Astrocyte (in vitro differentiated cells and primary cell): ENCODE measurements at regions not wholly inside any gene's neighbourhood (a gene's known extent, or its start where the extent isn't known, plus 50 kb on each side); places are given as distances from the start of the nearest gene placed in this dataset.

Experiments
- DNase-seq: peaks from one replicate; pipeline ENCODE4 v3.0.0-alpha.2; 2010; ENCODE audit warnings: low read depth
- FAIRE-seq: peaks from 2 replicates; lab custom pipeline; 2011; peaks lifted over from hg19 to GRCh38; lab: Jason Lieb, UNC
- H2AFZ ChIP-seq: 2 replicates; pipeline ENCODE4 v1.6.0; 2012; ENCODE audit warnings: low read depth, low read length, inconsistent platforms
- H3K27ac ChIP-seq: 2 replicates; pipeline ENCODE4 v1.5.1; 2011; ENCODE audit warnings: low read depth, low read length, inconsistent platforms
- H3K27me3 ChIP-seq: 2 replicates; pipeline ENCODE4 v1.6.0; 2011; ENCODE audit warnings: low read length, inconsistent platforms; ENCODE audit not compliant: insufficient read depth
- H3K36me3 ChIP-seq: 2 replicates; pipeline ENCODE4 v1.5.1; 2011; ENCODE audit warnings: low read length, inconsistent platforms; ENCODE audit not compliant: insufficient read depth
- H3K4me1 ChIP-seq: 2 replicates; pipeline ENCODE4 v1.5.1; 2011; ENCODE audit warnings: low read length, inconsistent platforms; ENCODE audit not compliant: insufficient read depth
- H3K4me2 ChIP-seq: 2 replicates; pipeline ENCODE4 v1.6.0; 2012; ENCODE audit warnings: low read length, inconsistent platforms
- H3K4me3 ChIP-seq: 2 replicates; pipeline ENCODE4 v1.5.1; 2011; ENCODE audit warnings: low read depth, mild to moderate bottlenecking, low read length, inconsistent platforms; ENCODE audit not compliant: insufficient read depth
- H3K79me2 ChIP-seq: 2 replicates; pipeline ENCODE4 v1.6.0; 2012; ENCODE audit warnings: mild to moderate bottlenecking, low read length, inconsistent platforms; ENCODE audit not compliant: insufficient read depth
- H3K9ac ChIP-seq: 2 replicates; pipeline ENCODE4 v1.6.0; 2012; ENCODE audit warnings: mild to moderate bottlenecking, low read length, inconsistent platforms
- H3K9me3 ChIP-seq: 2 replicates; pipeline ENCODE4 v1.5.1; 2012; ENCODE audit warnings: low read depth, mild to moderate bottlenecking, low read length, inconsistent platforms; ENCODE audit not compliant: insufficient read depth
- H4K20me1 ChIP-seq: 2 replicates; pipeline ENCODE4 v1.6.0; 2012; ENCODE audit warnings: low read length, inconsistent platforms; ENCODE audit not compliant: insufficient read depth
- H3K27ac Mint-ChIP-seq: one replicate; pipeline ENCODE4 v1.8.0; 2021; ENCODE audit warnings: mild to moderate bottlenecking, mixed read lengths; ENCODE audit not compliant: unreplicated experiment
- H3K27me3 Mint-ChIP-seq: one replicate; pipeline ENCODE4 v1.8.0; 2021; ENCODE audit warnings: low read depth, mixed read lengths; ENCODE audit not compliant: unreplicated experiment
- H3K36me3 Mint-ChIP-seq: one replicate; pipeline ENCODE4 v1.8.0; 2021; ENCODE audit warnings: low read depth, mixed read lengths; ENCODE audit not compliant: unreplicated experiment
- H3K4me1 Mint-ChIP-seq: one replicate; pipeline ENCODE4 v1.8.0; 2021; ENCODE audit warnings: low read depth, mixed read lengths; ENCODE audit not compliant: unreplicated experiment
- H3K4me3 Mint-ChIP-seq: one replicate; pipeline ENCODE4 v1.8.0; 2021; ENCODE audit warnings: mild to moderate bottlenecking, moderate library complexity, mixed read lengths; ENCODE audit not compliant: unreplicated experiment
- H3K9me3 Mint-ChIP-seq: one replicate; pipeline ENCODE4 v1.8.0; 2021; ENCODE audit warnings: mild to moderate bottlenecking, mixed read lengths; ENCODE audit not compliant: unreplicated experiment
- EZH2 ChIP-seq: IDR thresholded peaks from 2 replicates; pipeline ENCODE4 v1.6.1; 2012; ENCODE audit warnings: mild to moderate bottlenecking, low read length, inconsistent platforms; ENCODE audit not compliant: insufficient read depth
- TF ChIP-seq, protein P1 (sequence below): IDR thresholded peaks from 2 replicates; pipeline ENCODE4 v1.5.1; 2011; ENCODE audit warnings: low read depth, mild to moderate bottlenecking, inconsistent platforms, low read length, moderate library complexity; ENCODE audit not compliant: insufficient read depth

DNA sequence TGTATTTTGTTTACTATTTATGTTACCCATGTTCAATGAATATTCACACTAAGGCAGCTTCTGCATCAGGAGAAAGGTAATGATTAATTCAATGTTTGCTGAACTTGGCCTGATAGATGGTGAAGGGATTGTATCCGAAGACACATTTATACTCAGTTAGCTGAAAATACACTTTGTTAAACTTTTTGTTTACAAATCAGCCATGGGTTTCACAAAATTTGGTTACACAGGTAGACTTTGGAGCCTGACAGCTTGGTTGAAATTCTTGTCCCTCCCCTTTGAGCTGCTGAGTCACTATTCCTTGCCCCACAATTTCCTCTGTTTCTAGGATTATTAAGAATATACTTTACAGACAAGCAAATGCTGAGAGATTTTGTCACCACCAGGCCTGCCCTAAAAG, 162.6 kb downstream of the PPP1R3A start:
- Mint-ChIP-seq H3K4me3 (no peak overlapping the region), H3K27ac (no peak overlapping the region), H3K27me3 (no peaks in the 10 kb centered on the region), H3K4me1 (no peaks in the 10 kb centered on the region), H3K36me3 (no peaks in the 10 kb centered on the region), H3K9me3 (no peaks in the 10 kb centered on the region)
- H4K20me1 ChIP-seq = no peaks in the 10 kb centered on the region
- H3K27me3 ChIP-seq = no peaks in the 10 kb centered on the region
- H3K27ac ChIP-seq = no peak overlapping the region
- H3K4me3 ChIP-seq = no peak overlapping the region
- no peaks in the 10 kb centered on the region for H3K36me3 ChIP-seq
- H3K9ac ChIP-seq = no peak overlapping the region
- FAIRE-seq (no peak), DNase-seq (no peak)
- TF ChIP-seq, protein P1, sequence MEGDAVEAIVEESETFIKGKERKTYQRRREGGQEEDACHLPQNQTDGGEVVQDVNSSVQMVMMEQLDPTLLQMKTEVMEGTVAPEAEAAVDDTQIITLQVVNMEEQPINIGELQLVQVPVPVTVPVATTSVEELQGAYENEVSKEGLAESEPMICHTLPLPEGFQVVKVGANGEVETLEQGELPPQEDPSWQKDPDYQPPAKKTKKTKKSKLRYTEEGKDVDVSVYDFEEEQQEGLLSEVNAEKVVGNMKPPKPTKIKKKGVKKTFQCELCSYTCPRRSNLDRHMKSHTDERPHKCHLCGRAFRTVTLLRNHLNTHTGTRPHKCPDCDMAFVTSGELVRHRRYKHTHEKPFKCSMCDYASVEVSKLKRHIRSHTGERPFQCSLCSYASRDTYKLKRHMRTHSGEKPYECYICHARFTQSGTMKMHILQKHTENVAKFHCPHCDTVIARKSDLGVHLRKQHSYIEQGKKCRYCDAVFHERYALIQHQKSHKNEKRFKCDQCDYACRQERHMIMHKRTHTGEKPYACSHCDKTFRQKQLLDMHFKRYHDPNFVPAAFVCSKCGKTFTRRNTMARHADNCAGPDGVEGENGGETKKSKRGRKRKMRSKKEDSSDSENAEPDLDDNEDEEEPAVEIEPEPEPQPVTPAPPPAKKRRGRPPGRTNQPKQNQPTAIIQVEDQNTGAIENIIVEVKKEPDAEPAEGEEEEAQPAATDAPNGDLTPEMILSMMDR = no peak
- TF ChIP-seq EZH2 = no peak
- H2AFZ ChIP-seq = no peak overlapping the region
- no peaks in the 10 kb centered on the region for H3K9me3 ChIP-seq
- no peaks in the 10 kb centered on the region for H3K79me2 ChIP-seq
- H3K4me1 ChIP-seq = no peaks in the 10 kb centered on the region
- no peak overlapping the region for H3K4me2 ChIP-seq

DNA sequence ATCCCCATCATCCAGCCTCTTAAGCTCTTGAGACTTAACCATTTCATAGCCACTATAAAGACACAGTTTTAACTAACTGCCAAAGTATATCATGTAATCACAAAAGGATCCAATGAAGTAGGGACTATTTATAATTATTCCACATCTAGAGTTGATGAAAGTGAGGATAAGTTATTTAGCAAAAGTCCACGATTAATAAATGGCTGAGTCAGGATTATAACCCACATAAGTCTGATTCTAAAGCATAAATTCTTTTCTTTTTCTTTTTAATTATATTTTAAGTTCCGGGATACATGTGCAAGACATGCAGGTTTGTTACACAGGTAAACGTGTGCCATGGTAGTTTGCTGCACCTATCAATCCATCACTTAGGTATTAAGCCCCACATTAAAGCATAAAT, 166.1 kb downstream of the PPP1R3A start:
- Histone ChIP-seq H3K36me3 (no peaks in the 10 kb centered on the region), H3K79me2 (no peaks in the 10 kb centered on the region), H3K4me1 (no peaks in the 10 kb centered on the region), H4K20me1 (no peaks in the 10 kb centered on the region), H2AFZ (no peak overlapping the region), H3K4me2 (no peak overlapping the region), H3K4me3 (no peak overlapping the region), H3K9me3 (no peaks in the 10 kb centered on the region), H3K27ac (no peak overlapping the region), H3K9ac (no peak overlapping the region), H3K27me3 (no peaks in the 10 kb centered on the region)
- no peaks in the 10 kb centered on the region for H3K9me3 Mint-ChIP-seq
- TF ChIP-seq, protein P1 = no peak
- no peak for TF ChIP-seq EZH2
- FAIRE-seq (no peak), DNase-seq (no peak)
- no peaks in the 10 kb centered on the region for H3K27me3 Mint-ChIP-seq
- no peak overlapping the region for H3K4me3 Mint-ChIP-seq
- H3K27ac Mint-ChIP-seq = no peak overlapping the region
- H3K36me3 Mint-ChIP-seq = no peaks in the 10 kb centered on the region
- no peaks in the 10 kb centered on the region for H3K4me1 Mint-ChIP-seq

DNA sequence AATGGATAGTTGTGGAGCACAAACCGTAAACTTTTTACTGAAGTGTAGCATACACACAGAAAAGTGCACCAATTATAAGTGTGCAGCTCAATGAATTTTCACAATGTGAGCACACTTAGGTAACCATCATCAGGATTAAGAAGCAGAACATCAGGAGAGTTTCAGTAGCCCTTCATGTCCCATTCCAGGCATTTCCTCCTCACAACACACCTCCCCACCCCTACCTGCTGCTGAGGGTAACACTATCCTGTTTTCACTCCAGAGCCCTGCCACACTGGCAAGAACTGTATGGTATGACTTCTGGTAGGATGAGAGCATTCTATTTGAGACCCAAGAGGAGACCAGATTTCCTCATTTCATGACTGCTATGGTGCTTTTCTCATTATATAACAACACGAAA, 166.5 kb downstream of the PPP1R3A start:
- Histone ChIP-seq H3K27me3 (no peaks in the 10 kb centered on the region), H2AFZ (no peak overlapping the region), H3K9me3 (no peaks in the 10 kb centered on the region), H3K4me3 (no peak overlapping the region), H3K4me1 (no peaks in the 10 kb centered on the region), H3K27ac (no peak overlapping the region), H3K4me2 (no peak overlapping the region), H4K20me1 (no peaks in the 10 kb centered on the region), H3K36me3 (no peaks in the 10 kb centered on the region), H3K79me2 (no peaks in the 10 kb centered on the region), H3K9ac (no peak overlapping the region)
- H3K27ac Mint-ChIP-seq = no peak overlapping the region
- FAIRE-seq (no peak), DNase-seq (no peak)
- H3K4me1 Mint-ChIP-seq = no peaks in the 10 kb centered on the region
- H3K27me3 Mint-ChIP-seq = no peaks in the 10 kb centered on the region
- H3K9me3 Mint-ChIP-seq = no peaks in the 10 kb centered on the region
- no peaks in the 10 kb centered on the region for H3K36me3 Mint-ChIP-seq
- TF ChIP-seq EZH2 = no peak
- H3K4me3 Mint-ChIP-seq = no peak overlapping the region
